GM12878 (cell line): ENCODE measurements at regions not wholly inside any gene's neighbourhood (a gene's known extent, or its start where the extent isn't known, plus 50 kb on each side); places are given as distances from the start of the nearest gene placed in this dataset.

ENCODE experiments used
- ATAC-seq: fragments of 200-7000 bp; cut with Tn5 transposase; 3 replicates; pipeline ENCODE4 v1.9.1; 2020; ENCODE audit warnings: mild to moderate bottlenecking, moderate library complexity
- BruUV-seq: library from RNA; stranded (reverse); fragments of 400-500 nt; replicated peaks from 2 replicates; lab custom pipeline; 2021; lab: Mats Ljungman, UMichigan
- CTCF ChIA-PET: fragments of 300-600 bp; sonication (Branson Sonifier 250); formaldehyde crosslinking; extraction: SDS; loops from one replicate; lab custom pipeline; 2021; ENCODE audit warnings: inconsistent platforms; lab: Yijun Ruan, JAX
- POLR2A ChIA-PET: fragments of 350-600 bp; formaldehyde crosslinking; extraction: SDS; loops from one replicate; lab custom pipeline; 2021; ENCODE audit warnings: inconsistent platforms; lab: Charles Lee
- RAD21 ChIA-PET: fragments of 300-600 bp; sonication (Branson Sonifier 250); formaldehyde crosslinking; loops from one replicate; lab custom pipeline; 2023; ENCODE audit warnings: antibody characterized with exemption; ENCODE audit not compliant: unreplicated experiment; lab: Charles Lee
- SMC1A ChIA-PET: fragments of 300-600 bp; sonication (Branson Sonifier 250); formaldehyde crosslinking; loops from one replicate; lab custom pipeline; 2023; ENCODE audit not compliant: unreplicated experiment, uncharacterized antibody; lab: Charles Lee
- DNase-seq: peaks from one replicate; pipeline ENCODE4 v3.0.0-alpha.2; 2011; ENCODE audit warnings: low read depth, low spot score
- FAIRE-seq: peaks from 3 replicates; lab custom pipeline; 2011; peaks lifted over from hg19 to GRCh38; lab: Jason Lieb, UNC
- H2AFZ ChIP-seq: 2 replicates; pipeline ENCODE4 v1.6.0; 2011; ENCODE audit warnings: low read depth, low read length, control low read depth; ENCODE audit not compliant: control insufficient read depth
- H3K27ac ChIP-seq: 2 replicates; pipeline ENCODE4 v1.5.1; 2011; ENCODE audit warnings: control low read depth; ENCODE audit not compliant: control insufficient read depth, insufficient read depth
- H3K27me3 ChIP-seq, 2 experiments: replicated peaks in 1 of 2; 2 replicates each; pipeline versions ENCODE4 v1.6.0 to v1.6.1; 2011; ENCODE audit warnings: low read length in 1 of 2; ENCODE audit not compliant: control insufficient read depth in 2 of 2, insufficient read depth in 2 of 2
- H3K36me3 ChIP-seq, 2 experiments: 2 replicates each; pipeline ENCODE4 v1.5.1; 2011; ENCODE audit warnings: low read length in 1 of 2; ENCODE audit not compliant: control insufficient read depth in 2 of 2, insufficient read depth in 2 of 2
- H3K4me1 ChIP-seq: 2 replicates; pipeline ENCODE4 v1.6.1; 2011; ENCODE audit warnings: mild to moderate bottlenecking, low read length, moderate library complexity, mixed read lengths; ENCODE audit not compliant: control insufficient read depth, insufficient read depth
- H3K4me2 ChIP-seq: 2 replicates; pipeline ENCODE4 v1.6.0; 2011; ENCODE audit warnings: control low read depth; ENCODE audit not compliant: control insufficient read depth, insufficient read depth
- H3K4me3 ChIP-seq: fragments of 200-600 bp; sonication (generic); 2 replicates; pipeline ENCODE4 v1.5.1; 2016
- H3K79me2 ChIP-seq: 2 replicates; pipeline ENCODE4 v1.6.0; 2011; ENCODE audit warnings: low read length; ENCODE audit not compliant: control insufficient read depth, insufficient read depth
- H3K9ac ChIP-seq: 2 replicates; pipeline ENCODE4 v1.8.0; 2011; ENCODE audit warnings: low read length, control low read depth, mixed read lengths; ENCODE audit not compliant: control insufficient read depth, insufficient read depth
- H3K9me3 ChIP-seq: replicated peaks from 3 replicates; pipeline ENCODE4 v1.5.1; 2011; ENCODE audit warnings: mild to moderate bottlenecking, low read length; ENCODE audit not compliant: control insufficient read depth, insufficient read depth
- H4K20me1 ChIP-seq: 2 replicates; pipeline ENCODE4 v1.6.0; 2011; ENCODE audit not compliant: control insufficient read depth, insufficient read depth
- ATF2 ChIP-seq: IDR thresholded peaks from 2 replicates; pipeline ENCODE4 v1.6.1; 2012; ENCODE audit warnings: low read length, inconsistent platforms
- BCLAF1 ChIP-seq: fragments of 450-650 bp; IDR thresholded peaks from 2 replicates; pipeline ENCODE4 v1.6.1; 2017; ENCODE audit warnings: antibody characterized with exemption, mild to moderate bottlenecking, moderate library complexity
- HDGF ChIP-seq: fragments of 450-650 bp; IDR thresholded peaks from 2 replicates; pipeline ENCODE4 v1.6.1; 2016; ENCODE audit warnings: antibody characterized with exemption
- KDM1A ChIP-seq: fragments of 200-600 bp; sonication (generic); IDR thresholded peaks from 2 replicates; pipeline ENCODE4 v1.6.1; 2016; ENCODE audit warnings: borderline replicate concordance
- PML ChIP-seq: IDR thresholded peaks from 2 replicates; pipeline ENCODE4 v1.6.1; 2012; ENCODE audit warnings: low read length, inconsistent platforms
- RBBP5 ChIP-seq: fragments of 200-600 bp; sonication (generic); conservative IDR thresholded peaks from 2 replicates; pipeline ENCODE4 v1.6.1; 2016
- SKIL ChIP-seq: fragments of 450-650 bp; IDR thresholded peaks from 2 replicates; pipeline ENCODE4 v1.6.1; 2017; ENCODE audit warnings: mild to moderate bottlenecking, low read depth, inconsistent platforms; ENCODE audit not compliant: poor library complexity, severe bottlenecking
- SMAD1 ChIP-seq: fragments of 450-650 bp; IDR thresholded peaks from 2 replicates; pipeline ENCODE4 v1.6.1; 2018; ENCODE audit warnings: mild to moderate bottlenecking, low read depth; ENCODE audit not compliant: partially characterized antibody
- SMAD5 ChIP-seq: IDR thresholded peaks from 2 replicates; pipeline ENCODE4 v1.6.1; 2016; ENCODE audit warnings: antibody characterized with exemption, low read depth
- SRF ChIP-seq, 2 experiments: IDR thresholded peaks; 2 replicates each; pipeline ENCODE4 v1.6.1; 2011; ENCODE audit warnings: low read depth in 2 of 2, low read length in 2 of 2, mild to moderate bottlenecking in 1 of 2, moderate library complexity in 1 of 2
- TAF1 ChIP-seq: IDR thresholded peaks from 2 replicates; pipeline ENCODE4 v1.6.1; 2011; ENCODE audit warnings: mild to moderate bottlenecking, low read depth, low read length, borderline replicate concordance
- TBL1XR1 ChIP-seq: IDR thresholded peaks from 2 replicates; pipeline ENCODE4 v1.6.1; 2012; ENCODE audit warnings: low read depth, low read length, improper control_type of control experiment
- TCF3 ChIP-seq: IDR thresholded peaks from 2 replicates; pipeline ENCODE4 v1.6.1; 2012; ENCODE audit warnings: low read depth, mild to moderate bottlenecking, low read length, borderline replicate concordance; ENCODE audit not compliant: insufficient read depth
- YBX1 ChIP-seq: fragments of 450-650 bp; IDR thresholded peaks from 2 replicates; pipeline ENCODE4 v1.6.1; 2016; ENCODE audit warnings: antibody characterized with exemption
- ZBED1 ChIP-seq: IDR thresholded peaks from 2 replicates; pipeline ENCODE4 v1.6.1; 2016; ENCODE audit warnings: borderline replicate concordance
- ZBTB4 ChIP-seq: fragments of 450-650 bp; formaldehyde crosslinking; IDR thresholded peaks from 2 replicates; pipeline ENCODE4 v1.4.0; 2022; ENCODE audit warnings: mild to moderate bottlenecking, moderate library complexity
- ZNF217 ChIP-seq: fragments of 450-650 bp; IDR thresholded peaks from 2 replicates; pipeline ENCODE4 v1.6.1; 2017; ENCODE audit warnings: antibody characterized with exemption, mild to moderate bottlenecking
- ZNF274 ChIP-seq: IDR thresholded peaks from one replicate; pipeline ENCODE4 v1.8.0; 2011; ENCODE audit not compliant: insufficient read length, insufficient read depth
- WGBS: methylation state at CpG from one replicate; pipeline ENCODE4 v1.1.6; 2016; ENCODE audit warnings: low lambda C conversion rate; ENCODE audit not compliant: insufficient replicate concordance, insufficient coverage; ENCODE audit errors: missing lambda C conversion rate; 5-methylcytosine and 5-hydroxymethylcytosine counted together
- in situ Hi-C: fragments of 300-500 bp; cut with MboI; formaldehyde crosslinking; loops from 9 replicates; pipeline ENCODE4 v1.14.3; 2018; ENCODE audit warnings: mixed read lengths
- intact Hi-C: fragments of 100-400 bp; cut with micrococcal nuclease; formaldehyde crosslinking; loops from one replicate; pipeline ENCODE4 v1.14.2; 2022; ENCODE audit not compliant: unreplicated experiment

- intact Hi-C loops: loop anchor here (5.0 kb wide), 1 partner anchor 182 kb away; no protein-coding TSS in a partner anchor
- no peak overlapping the region for H3K27ac ChIP-seq
- RAD21 ChIA-PET: no interaction called here
- H3K36me3 ChIP-seq: no peaks in the 10 kb centered on the region
- H2AFZ ChIP-seq: no peak overlapping the region
- 0% methylated on average over 2 of the region's 2 CpGs for WGBS
- no TSS peak for BruUV-seq
- no peaks in the 10 kb centered on the region for H3K79me2 ChIP-seq
- SMC1A ChIA-PET: no interaction called here
- DNase-seq (no peak), FAIRE-seq (no peak), ATAC-seq (no peak)
- no peak overlapping the region for H3K4me2 ChIP-seq
- no peaks in the 10 kb centered on the region for H4K20me1 ChIP-seq
- H3K4me3 ChIP-seq: no peak overlapping the region
- CTCF ChIA-PET: interaction anchor here (0.6 to 1.2 kb wide), 5 partner anchors 11 to 1200 kb away, joined by 3 to 4 read pairs (median 3); a partner anchor contains a TSS
- no peaks in the 10 kb centered on the region for H3K4me1 ChIP-seq
- H3K27me3 ChIP-seq: no peaks in the 10 kb centered on the region
- H3K9ac ChIP-seq: no peak overlapping the region
- H3K9me3 ChIP-seq: no peaks in the 10 kb centered on the region
- in situ Hi-C loops: no loop called here
- POLR2A ChIA-PET: no interaction called here
- TF ChIP-seq HDGF: no peak
- TF ChIP-seq PML: no peak
- TF ChIP-seq SMAD5: no peak
- no peak for TF ChIP-seq SKIL
- TF ChIP-seq SRF (IDR thresholded peaks at IDR 0.05; ENCODE audit: low read depth in 2 of 2, low read length in 2 of 2): no peak
- TF ChIP-seq TCF3: no peak
- no peak for TF ChIP-seq RBBP5
- TF ChIP-seq TBL1XR1: no peak
- no peak for TF ChIP-seq ZNF274
- TF ChIP-seq BCLAF1: no peak
- TF ChIP-seq SMAD1: no peak
- no peak for TF ChIP-seq YBX1
- TF ChIP-seq ZBED1: no peak
- no peak for TF ChIP-seq ZBTB4 (CRISPR knock-in tag)
- no peak for TF ChIP-seq TAF1
- TF ChIP-seq KDM1A: no peak
- TF ChIP-seq ZNF217: no peak
- TF ChIP-seq ATF2: no peak
Observed at GRCh38 chr12:62005615-62006014, 254.6 kb upstream of the USP15 start.
